ENCODE measurements at regions not wholly inside any gene's neighbourhood (a gene's known extent, or its start where the extent isn't known, plus 50 kb on each side); places are given as distances from the start of the nearest gene placed in this dataset.

DNA sequence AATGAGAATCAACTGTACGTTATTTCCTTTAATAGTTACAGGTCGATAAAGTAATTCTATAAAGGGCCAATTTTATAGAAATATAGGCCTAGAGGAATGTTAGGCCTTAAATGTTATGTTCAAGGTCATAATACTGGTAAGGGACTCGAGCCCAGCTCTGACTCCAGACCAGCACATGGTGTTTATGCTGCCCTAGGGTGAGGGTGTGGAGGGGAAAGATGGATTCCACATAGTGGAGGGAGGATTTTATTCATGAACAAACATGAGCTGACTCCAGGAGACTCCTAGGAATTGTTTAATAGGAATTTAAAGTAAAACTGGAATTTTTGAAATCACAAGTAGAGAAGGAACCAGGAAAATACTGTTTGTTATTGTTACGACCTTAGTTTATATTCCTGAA is 139.9 kb downstream of the LACC1 start:
- peaks cover 0 to 3% (median 0%) of the 10 kb centered on the region in 3 donors for H3K4me1 ChIP-seq (ENCODE audit: control insufficient read depth in 3 of 3, insufficient read depth in 2 of 3, low read depth in 1 of 3, low read length in 2 of 3)
- no peaks in the 10 kb centered on the region for H3K9me3 ChIP-seq (ENCODE audit: control insufficient read depth in 2 of 2, insufficient read depth in 1 of 2, low read depth in 1 of 2, low read length in 1 of 2)
- WGBS, 3 donors = 78 to 87% (median 84%) methylated on average over 4 of the region's 4 CpGs
- H3K27ac ChIP-seq (ENCODE audit: low read depth in 1 of 3, low read length in 2 of 3) = no peak overlapping the region
- DNase-seq (no peak), FAIRE-seq (no peak)
- H3K27me3 ChIP-seq (ENCODE audit: control insufficient read depth in 3 of 3, insufficient read depth in 3 of 3, low read length in 3 of 3) = no peaks in the 10 kb centered on the region
- no peak overlapping the region for H3K4me3 ChIP-seq (ENCODE audit: low read depth in 1 of 3, low read length in 3 of 3)
- no peaks in the 10 kb centered on the region for H3K36me3 ChIP-seq (ENCODE audit: control insufficient read depth in 3 of 3, insufficient read depth in 2 of 3, low read depth in 1 of 3, low read length in 3 of 3)

DNA sequence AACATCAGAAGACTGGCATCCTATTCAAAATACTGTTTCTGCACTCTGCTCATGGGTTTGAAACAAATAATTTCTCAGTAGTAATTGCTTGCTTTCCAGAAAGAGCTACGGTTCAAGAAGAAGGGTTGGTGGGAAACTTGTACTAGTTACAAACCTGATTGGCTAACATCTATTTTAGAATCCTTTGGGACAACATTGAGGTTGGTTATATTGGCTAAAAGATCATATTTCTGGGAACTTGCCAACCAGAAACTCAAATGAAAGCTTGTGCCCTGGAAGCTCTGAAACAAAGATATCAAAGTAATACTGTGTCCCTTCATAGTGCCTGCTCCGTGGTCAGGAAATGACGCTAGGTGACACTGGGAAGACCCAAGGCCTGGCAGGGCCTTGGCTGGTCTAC is 141.7 kb downstream of the LACC1 start:
- no peak overlapping the region for H3K27ac ChIP-seq (ENCODE audit: low read depth in 1 of 3, low read length in 2 of 3)
- FAIRE-seq (no peak), DNase-seq (no peak)
- no peaks in the 10 kb centered on the region for H3K27me3 ChIP-seq (ENCODE audit: control insufficient read depth in 3 of 3, insufficient read depth in 3 of 3, low read length in 3 of 3)
- no peaks in the 10 kb centered on the region for H3K9me3 ChIP-seq (ENCODE audit: control insufficient read depth in 2 of 2, insufficient read depth in 1 of 2, low read depth in 1 of 2, low read length in 1 of 2)
- no peaks in the 10 kb centered on the region for H3K36me3 ChIP-seq (ENCODE audit: control insufficient read depth in 3 of 3, insufficient read depth in 2 of 3, low read depth in 1 of 3, low read length in 3 of 3)
- H3K4me3 ChIP-seq (ENCODE audit: low read depth in 1 of 3, low read length in 3 of 3) = no peak overlapping the region
- H3K4me1 ChIP-seq (ENCODE audit: control insufficient read depth in 3 of 3, insufficient read depth in 2 of 3, low read depth in 1 of 3, low read length in 2 of 3) = no peaks in the 10 kb centered on the region
- 65 to 76% (median 71%) methylated on average over 3 of the region's 3 CpGs for WGBS, 3 donors

DNA sequence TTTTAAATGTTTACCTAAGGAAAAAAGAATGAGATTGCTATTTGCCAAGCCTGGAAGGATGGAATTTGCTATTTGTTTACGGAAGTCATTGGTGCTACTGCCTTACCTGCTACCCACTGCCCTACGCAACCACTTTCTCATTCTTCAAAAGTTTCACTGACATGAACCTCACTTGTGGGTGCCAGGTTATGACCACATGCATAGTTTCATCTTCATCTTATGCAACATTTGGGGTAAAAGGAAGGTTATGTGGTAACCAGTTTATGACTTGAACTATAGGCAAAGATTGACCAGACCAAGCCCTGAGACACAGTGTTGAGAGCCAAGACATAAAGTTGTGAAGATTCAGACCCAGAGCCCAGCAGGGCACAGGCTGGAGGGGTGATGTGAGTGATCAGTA is 142.5 kb downstream of the LACC1 start:
- no peak overlapping the region for H3K27ac ChIP-seq (ENCODE audit: low read depth in 1 of 3, low read length in 2 of 3)
- no peaks in the 10 kb centered on the region for H3K27me3 ChIP-seq (ENCODE audit: control insufficient read depth in 3 of 3, insufficient read depth in 3 of 3, low read length in 3 of 3)
- no peaks in the 10 kb centered on the region for H3K9me3 ChIP-seq (ENCODE audit: control insufficient read depth in 2 of 2, insufficient read depth in 1 of 2, low read depth in 1 of 2, low read length in 1 of 2)
- no peaks in the 10 kb centered on the region for H3K4me1 ChIP-seq (ENCODE audit: control insufficient read depth in 3 of 3, insufficient read depth in 2 of 3, low read depth in 1 of 3, low read length in 2 of 3)
- DNase-seq (no peak), FAIRE-seq (no peak)
- WGBS, 3 donors = 84 to 92% (median 91%) methylated on average over 2 of the region's 2 CpGs
- no peaks in the 10 kb centered on the region for H3K36me3 ChIP-seq (ENCODE audit: control insufficient read depth in 3 of 3, insufficient read depth in 2 of 3, low read depth in 1 of 3, low read length in 3 of 3)
- H3K4me3 ChIP-seq (ENCODE audit: low read depth in 1 of 3, low read length in 3 of 3) = no peak overlapping the region

DNA sequence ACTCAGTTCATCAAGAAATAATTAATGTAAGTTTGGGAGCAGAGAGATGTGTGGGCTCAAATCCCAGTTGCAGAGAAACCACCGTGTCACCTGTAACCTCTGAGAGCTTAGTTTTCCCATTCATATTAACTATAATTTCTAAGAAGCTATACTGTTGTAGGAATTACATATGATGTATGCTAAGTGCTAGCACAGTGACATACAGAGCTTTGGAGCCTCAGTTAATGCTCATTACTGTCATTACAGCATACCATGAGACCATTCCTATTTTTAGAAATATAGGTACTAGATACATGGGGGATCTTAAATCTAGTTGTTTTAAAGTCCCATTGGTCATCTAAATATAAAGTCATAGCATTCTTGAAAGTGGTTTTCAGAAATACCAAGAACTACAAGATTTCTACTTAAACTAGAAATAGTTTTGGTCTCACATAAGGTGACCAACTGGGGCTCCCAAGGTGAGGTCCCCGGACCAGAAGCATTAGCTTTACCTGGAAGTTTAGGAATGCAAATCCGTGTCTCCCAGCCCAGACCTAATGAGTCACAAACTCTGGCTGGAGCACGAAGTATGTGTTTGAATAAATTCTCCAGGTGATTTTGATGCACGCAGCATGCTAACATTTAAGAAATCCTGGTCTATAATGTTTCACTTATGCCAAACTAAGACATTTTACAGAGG is 144.6 kb downstream of the LACC1 start:
- Histone ChIP-seq H3K4me3 (ENCODE audit: low read depth in 1 of 3, low read length in 3 of 3) (no peak overlapping the region), H3K27me3 (ENCODE audit: control insufficient read depth in 3 of 3, insufficient read depth in 3 of 3, low read length in 3 of 3) (no peaks in the 10 kb centered on the region), H3K9me3 (ENCODE audit: control insufficient read depth in 2 of 2, insufficient read depth in 1 of 2, low read depth in 1 of 2, low read length in 1 of 2) (no peaks in the 10 kb centered on the region), H3K36me3 (ENCODE audit: control insufficient read depth in 3 of 3, insufficient read depth in 2 of 3, low read depth in 1 of 3, low read length in 3 of 3) (no peaks in the 10 kb centered on the region), H3K27ac (ENCODE audit: low read depth in 1 of 3, low read length in 2 of 3) (no peak overlapping the region), H3K4me1 (ENCODE audit: control insufficient read depth in 3 of 3, insufficient read depth in 2 of 3, low read depth in 1 of 3, low read length in 2 of 3) (no peaks in the 10 kb centered on the region)
- no peak for DNase-seq
- WGBS, 3 donors = 82 to 90% (median 88%) methylated on average over 5 of the region's 5 CpGs
- no peak for FAIRE-seq

DNA sequence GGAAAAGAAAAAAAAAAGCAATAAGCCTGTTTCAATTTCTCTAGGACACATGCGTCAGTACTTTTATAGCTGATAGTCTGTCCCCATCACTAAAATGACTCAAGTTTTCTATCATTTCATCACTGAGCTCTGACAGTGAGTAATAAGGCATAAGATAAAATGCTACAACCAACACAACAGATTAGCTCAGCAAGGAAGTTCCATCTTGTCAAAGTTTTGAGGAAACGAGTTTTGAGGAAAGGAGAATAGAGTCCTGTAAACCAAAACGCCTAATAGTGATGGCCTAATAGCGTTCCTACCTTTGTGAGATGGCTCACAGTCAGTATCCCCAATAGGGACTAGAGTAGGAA is 145.1 kb downstream of the LACC1 start:
- no peak for DNase-seq
- no peak overlapping the region for H3K27ac ChIP-seq (ENCODE audit: low read depth in 1 of 3, low read length in 2 of 3)
- H3K4me1 ChIP-seq (ENCODE audit: control insufficient read depth in 3 of 3, insufficient read depth in 2 of 3, low read depth in 1 of 3, low read length in 2 of 3) = no peaks in the 10 kb centered on the region
- H3K36me3 ChIP-seq (ENCODE audit: control insufficient read depth in 3 of 3, insufficient read depth in 2 of 3, low read depth in 1 of 3, low read length in 3 of 3) = no peaks in the 10 kb centered on the region
- no peak for FAIRE-seq
- WGBS, 3 donors = 59 to 79% (median 72%) methylated on average over 4 of the region's 4 CpGs
- H3K4me3 ChIP-seq (ENCODE audit: low read depth in 1 of 3, low read length in 3 of 3) = no peak overlapping the region
- H3K9me3 ChIP-seq (ENCODE audit: control insufficient read depth in 2 of 2, insufficient read depth in 1 of 2, low read depth in 1 of 2, low read length in 1 of 2) = no peaks in the 10 kb centered on the region
- no peaks in the 10 kb centered on the region for H3K27me3 ChIP-seq (ENCODE audit: control insufficient read depth in 3 of 3, insufficient read depth in 3 of 3, low read length in 3 of 3)

DNA sequence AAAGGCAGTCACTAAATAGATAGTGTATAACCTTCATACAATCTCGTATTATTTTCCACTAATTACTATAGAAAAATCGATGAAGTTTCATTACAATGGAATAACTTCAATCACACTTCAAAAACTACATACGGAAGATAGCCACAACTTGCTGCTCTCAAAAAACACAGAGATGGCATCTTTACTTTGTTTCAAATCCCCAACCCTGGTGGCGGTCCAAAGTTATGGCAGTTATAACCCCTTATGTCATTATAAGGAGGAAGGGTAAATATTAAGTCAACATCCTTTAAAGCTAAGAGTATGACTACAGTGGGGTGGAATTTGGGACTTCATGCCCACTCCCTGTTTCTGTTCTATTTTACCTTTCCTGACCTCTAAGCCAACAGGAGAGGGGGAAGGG is 146.5 kb downstream of the LACC1 start:
- 90 to 94% (median 93%) methylated on average over 4 of the region's 4 CpGs for WGBS, 3 donors
- FAIRE-seq = no peak
- H3K4me1 ChIP-seq (ENCODE audit: control insufficient read depth in 3 of 3, insufficient read depth in 2 of 3, low read depth in 1 of 3, low read length in 2 of 3) = no peaks in the 10 kb centered on the region

DNA sequence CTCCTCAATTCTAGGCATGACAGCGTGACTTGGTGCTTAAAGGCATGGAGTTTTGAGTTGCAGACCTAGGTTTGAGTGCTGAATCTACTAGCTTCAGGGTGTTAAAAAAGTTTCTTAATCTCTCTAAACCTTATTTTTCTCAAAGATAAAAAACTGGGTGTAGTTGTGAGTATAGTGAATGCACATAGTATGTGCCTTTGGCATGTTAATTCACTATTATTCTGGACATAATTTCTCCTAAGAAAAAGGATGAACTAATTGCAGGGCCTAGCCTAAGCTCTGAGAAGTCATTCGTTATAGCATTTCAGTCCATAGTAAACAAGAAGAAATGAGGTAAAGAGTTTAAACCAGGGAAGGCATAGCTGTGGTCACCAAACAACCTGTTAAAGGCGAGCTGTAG is 149.0 kb downstream of the LACC1 start:
- no peak for DNase-seq
- Histone ChIP-seq H3K27ac (ENCODE audit: low read depth in 1 of 3, low read length in 2 of 3) (no peak overlapping the region), H3K36me3 (ENCODE audit: control insufficient read depth in 3 of 3, insufficient read depth in 2 of 3, low read depth in 1 of 3, low read length in 3 of 3) (no peaks in the 10 kb centered on the region), H3K4me1 (ENCODE audit: control insufficient read depth in 3 of 3, insufficient read depth in 2 of 3, low read depth in 1 of 3, low read length in 2 of 3) (no peaks in the 10 kb centered on the region), H3K9me3 (ENCODE audit: control insufficient read depth in 2 of 2, insufficient read depth in 1 of 2, low read depth in 1 of 2, low read length in 1 of 2) (no peaks in the 10 kb centered on the region), H3K4me3 (ENCODE audit: low read depth in 1 of 3, low read length in 3 of 3) (no peak overlapping the region), H3K27me3 (ENCODE audit: control insufficient read depth in 3 of 3, insufficient read depth in 3 of 3, low read length in 3 of 3) (no peaks in the 10 kb centered on the region)
- WGBS, 3 donors = 82 to 89% (median 88%) methylated on average over 3 of the region's 3 CpGs
- FAIRE-seq = no peak

More for the DNA sequence above, 146.5 kb downstream of the LACC1 start:
- no peak overlapping the region for H3K27ac ChIP-seq (ENCODE audit: low read depth in 1 of 3, low read length in 2 of 3)
- no peaks in the 10 kb centered on the region for H3K27me3 ChIP-seq (ENCODE audit: control insufficient read depth in 3 of 3, insufficient read depth in 3 of 3, low read length in 3 of 3)
- no peak for DNase-seq
- H3K36me3 ChIP-seq (ENCODE audit: control insufficient read depth in 3 of 3, insufficient read depth in 2 of 3, low read depth in 1 of 3, low read length in 3 of 3) = no peaks in the 10 kb centered on the region
- H3K9me3 ChIP-seq (ENCODE audit: control insufficient read depth in 2 of 2, insufficient read depth in 1 of 2, low read depth in 1 of 2, low read length in 1 of 2) = no peaks in the 10 kb centered on the region
- no peak overlapping the region for H3K4me3 ChIP-seq (ENCODE audit: low read depth in 1 of 3, low read length in 3 of 3)

DNA sequence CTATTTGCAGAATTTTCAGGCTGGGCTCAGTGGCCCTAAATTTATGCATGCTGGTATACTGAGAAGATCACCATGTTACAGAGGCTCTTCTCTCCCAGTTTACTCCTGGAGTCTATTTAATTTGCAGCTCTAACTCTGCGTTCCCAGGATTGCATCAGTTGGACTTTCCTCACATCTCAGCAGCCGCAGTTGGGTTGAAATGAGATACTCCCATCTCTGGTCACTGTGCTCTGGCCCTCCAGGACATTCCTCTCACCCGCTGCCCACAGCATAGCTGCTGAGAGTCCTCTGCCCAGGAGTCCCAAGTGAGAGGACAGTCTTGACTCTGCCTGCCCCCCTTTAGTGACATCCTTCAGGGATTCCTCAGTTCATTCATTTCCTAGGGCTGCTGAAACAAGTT is 150.9 kb downstream of the LACC1 start:
- H3K4me1 ChIP-seq (ENCODE audit: control insufficient read depth in 3 of 3, insufficient read depth in 2 of 3, low read depth in 1 of 3, low read length in 2 of 3) = no peaks in the 10 kb centered on the region
- FAIRE-seq (no peak), DNase-seq (no peak)
- WGBS, 3 donors = 72 to 92% (median 83%) methylated on average over 3 of the region's 3 CpGs
- no peaks in the 10 kb centered on the region for H3K27me3 ChIP-seq (ENCODE audit: control insufficient read depth in 3 of 3, insufficient read depth in 3 of 3, low read length in 3 of 3)
- no peaks in the 10 kb centered on the region for H3K36me3 ChIP-seq (ENCODE audit: control insufficient read depth in 3 of 3, insufficient read depth in 2 of 3, low read depth in 1 of 3, low read length in 3 of 3)
- no peak overlapping the region for H3K4me3 ChIP-seq (ENCODE audit: low read depth in 1 of 3, low read length in 3 of 3)
- no peak overlapping the region for H3K27ac ChIP-seq (ENCODE audit: low read depth in 1 of 3, low read length in 2 of 3)
- peaks cover 0 to 2% of the 10 kb centered on the region in 2 donors for H3K9me3 ChIP-seq (ENCODE audit: control insufficient read depth in 2 of 2, insufficient read depth in 1 of 2, low read depth in 1 of 2, low read length in 1 of 2)

DNA sequence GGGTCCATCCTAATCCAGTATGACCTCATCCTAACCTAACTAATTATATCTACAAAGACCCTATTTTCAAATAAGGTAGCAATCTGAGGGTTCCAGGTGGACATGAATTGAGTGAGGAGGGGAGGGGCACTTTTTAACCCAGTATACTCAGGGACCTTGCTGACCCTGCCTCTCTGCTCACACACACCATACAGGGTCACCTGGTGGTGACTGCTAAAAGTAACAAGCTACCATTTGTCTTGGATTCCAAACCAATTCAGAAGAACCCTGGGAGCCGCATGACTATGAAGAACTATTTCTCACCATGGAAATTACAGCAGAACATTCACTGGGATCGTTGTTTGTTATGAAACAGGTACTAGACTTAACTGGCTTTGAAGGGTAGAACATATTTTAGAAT is 151.9 kb downstream of the LACC1 start:
- H3K36me3 ChIP-seq (ENCODE audit: control insufficient read depth in 3 of 3, insufficient read depth in 2 of 3, low read depth in 1 of 3, low read length in 3 of 3) = no peaks in the 10 kb centered on the region
- DNase-seq = no peak
- 92 to 93% (median 92%) methylated on average over 2 of the region's 2 CpGs for WGBS, 3 donors
- FAIRE-seq = no peak
- no peaks in the 10 kb centered on the region for H3K4me1 ChIP-seq (ENCODE audit: control insufficient read depth in 3 of 3, insufficient read depth in 2 of 3, low read depth in 1 of 3, low read length in 2 of 3)
- H3K27ac ChIP-seq (ENCODE audit: low read depth in 1 of 3, low read length in 2 of 3) = no peak overlapping the region
- H3K4me3 ChIP-seq (ENCODE audit: low read depth in 1 of 3, low read length in 3 of 3) = no peak overlapping the region
- H3K9me3 ChIP-seq (ENCODE audit: control insufficient read depth in 2 of 2, insufficient read depth in 1 of 2, low read depth in 1 of 2, low read length in 1 of 2) = peaks cover 0 to 2% of the 10 kb centered on the region in 2 donors
- H3K27me3 ChIP-seq (ENCODE audit: control insufficient read depth in 3 of 3, insufficient read depth in 3 of 3, low read length in 3 of 3) = no peaks in the 10 kb centered on the region
